ENCODE measurements at regions not wholly inside any gene's neighbourhood (a gene's known extent, or its start where the extent isn't known, plus 50 kb on each side); places are given as distances from the start of the nearest gene placed in this dataset.
A peak's percentile ranks its signal among the peaks of the same experiment; 100 is the strongest.

- H3K27me3 ChIP-seq = no peaks in the 10 kb centered on the region
- H3K4me1 ChIP-seq (ENCODE audit: insufficient read depth) = no peaks in the 10 kb centered on the region
- WGBS, 3 donors = 76 to 77% (median 76%) methylated on average over 29 of the region's 29 CpGs
- intact Hi-C loops (cut with DNase I) = loop anchor here in 1 of 4 donors (5.0 kb wide), 1 partner anchor 1114 kb away; no protein-coding TSS in a partner anchor
- no peaks in the 10 kb centered on the region for H3K9me3 ChIP-seq
- TF ChIP-seq EP300 (IDR thresholded peaks at IDR 0.05) (no peak), POLR2A (IDR thresholded peaks at IDR 0.05) (no peak)
- TF ChIP-seq, protein P1, sequence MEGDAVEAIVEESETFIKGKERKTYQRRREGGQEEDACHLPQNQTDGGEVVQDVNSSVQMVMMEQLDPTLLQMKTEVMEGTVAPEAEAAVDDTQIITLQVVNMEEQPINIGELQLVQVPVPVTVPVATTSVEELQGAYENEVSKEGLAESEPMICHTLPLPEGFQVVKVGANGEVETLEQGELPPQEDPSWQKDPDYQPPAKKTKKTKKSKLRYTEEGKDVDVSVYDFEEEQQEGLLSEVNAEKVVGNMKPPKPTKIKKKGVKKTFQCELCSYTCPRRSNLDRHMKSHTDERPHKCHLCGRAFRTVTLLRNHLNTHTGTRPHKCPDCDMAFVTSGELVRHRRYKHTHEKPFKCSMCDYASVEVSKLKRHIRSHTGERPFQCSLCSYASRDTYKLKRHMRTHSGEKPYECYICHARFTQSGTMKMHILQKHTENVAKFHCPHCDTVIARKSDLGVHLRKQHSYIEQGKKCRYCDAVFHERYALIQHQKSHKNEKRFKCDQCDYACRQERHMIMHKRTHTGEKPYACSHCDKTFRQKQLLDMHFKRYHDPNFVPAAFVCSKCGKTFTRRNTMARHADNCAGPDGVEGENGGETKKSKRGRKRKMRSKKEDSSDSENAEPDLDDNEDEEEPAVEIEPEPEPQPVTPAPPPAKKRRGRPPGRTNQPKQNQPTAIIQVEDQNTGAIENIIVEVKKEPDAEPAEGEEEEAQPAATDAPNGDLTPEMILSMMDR (IDR thresholded peaks at IDR 0.05) = peak in 2 of 3 donors; percentile 41 to 47
- no peak for DNase-seq
- no peaks in the 10 kb centered on the region for H3K36me3 ChIP-seq
- no peak overlapping the region for H3K27ac ChIP-seq
- H3K4me3 ChIP-seq = no peak overlapping the region
These were observed 78.7 kb upstream of the C1GALT1 start for GRCh38 chr7:7103343-7104313.

- no peak for DNase-seq
- no peaks in the 10 kb centered on the region for H3K36me3 ChIP-seq
- 65 to 72% (median 66%) methylated on average over 7 of the region's 7 CpGs for WGBS, 3 donors
- TF ChIP-seq EP300 (IDR thresholded peaks at IDR 0.05) (no peak), POLR2A (IDR thresholded peaks at IDR 0.05) (no peak)
- TF ChIP-seq, protein P1 (IDR thresholded peaks at IDR 0.05) = no peak
- intact Hi-C loops (cut with DNase I) = loop anchor here in 1 of 4 donors (5.0 kb wide), 1 partner anchor 1113 kb away; no protein-coding TSS in a partner anchor
- H3K4me1 ChIP-seq (ENCODE audit: insufficient read depth) = no peaks in the 10 kb centered on the region
- H3K4me3 ChIP-seq = no peak overlapping the region
- H3K27me3 ChIP-seq = no peaks in the 10 kb centered on the region
- no peak overlapping the region for H3K27ac ChIP-seq
- no peaks in the 10 kb centered on the region for H3K9me3 ChIP-seq
These were observed 78.0 kb upstream of the C1GALT1 start for GRCh38 chr7:7104314-7104698.

DNA sequence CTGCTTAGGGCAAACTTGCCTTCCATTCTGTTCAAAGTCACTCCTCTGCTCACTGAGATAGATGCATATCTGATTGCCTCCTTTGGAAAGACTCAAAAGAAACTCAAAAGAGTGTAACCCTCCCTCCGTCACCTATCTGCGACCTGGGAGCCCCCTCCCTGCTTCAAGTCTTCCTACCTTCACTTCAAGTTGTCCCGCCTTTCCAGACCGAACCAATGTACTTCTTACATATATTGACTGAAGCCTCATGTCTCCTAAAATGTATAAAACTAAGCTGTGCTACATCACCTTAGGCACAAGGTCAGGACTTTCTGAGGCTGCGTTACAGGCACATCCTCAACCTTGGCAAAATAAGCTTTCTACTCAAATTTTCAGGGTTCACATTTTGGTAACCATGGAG lies 77.4 kb upstream of the C1GALT1 start:
- TF ChIP-seq POLR2A (IDR thresholded peaks at IDR 0.05) (no peak), EP300 (IDR thresholded peaks at IDR 0.05) (no peak)
- TF ChIP-seq, protein P1 (IDR thresholded peaks at IDR 0.05) = no peak
- no peaks in the 10 kb centered on the region for H3K27me3 ChIP-seq
- no peaks in the 10 kb centered on the region for H3K36me3 ChIP-seq
- no peak overlapping the region for H3K4me3 ChIP-seq
- H3K27ac ChIP-seq = no peak overlapping the region
- no peak for DNase-seq
- no peaks in the 10 kb centered on the region for H3K9me3 ChIP-seq
- intact Hi-C loops (cut with DNase I) = loop anchor here in 1 of 4 donors (5.0 kb wide), 1 partner anchor 1112 kb away; no protein-coding TSS in a partner anchor
- H3K4me1 ChIP-seq (ENCODE audit: insufficient read depth) = no peaks in the 10 kb centered on the region
- WGBS, 3 donors = 89 to 95% (median 94%) methylated on average over 5 of the region's 5 CpGs

- WGBS, 3 donors = 88 to 96% (median 94%) methylated on average over 4 of the region's 4 CpGs
- intact Hi-C loops (cut with DNase I) = no loop called here
- H3K27ac ChIP-seq = no peak overlapping the region
- no peak overlapping the region for H3K4me3 ChIP-seq
- H3K9me3 ChIP-seq = no peaks in the 10 kb centered on the region
- no peaks in the 10 kb centered on the region for H3K4me1 ChIP-seq (ENCODE audit: insufficient read depth)
- no peaks in the 10 kb centered on the region for H3K36me3 ChIP-seq
- TF ChIP-seq POLR2A (IDR thresholded peaks at IDR 0.05) (no peak), EP300 (IDR thresholded peaks at IDR 0.05) (no peak)
- TF ChIP-seq, protein P1 (IDR thresholded peaks at IDR 0.05) = no peak
- DNase-seq = no peak
- no peaks in the 10 kb centered on the region for H3K27me3 ChIP-seq
These were observed 76.4 kb upstream of the C1GALT1 start for GRCh38 chr7:7105800-7106582.

Measured in ovary (tissue), 7 donors.